ENCODE measurements at regions not wholly inside any gene's neighbourhood (a gene's known extent, or its start where the extent isn't known, plus 50 kb on each side); places are given as distances from the start of the nearest gene placed in this dataset.
A peak's percentile ranks its signal among the peaks of the same experiment; 100 is the strongest.

DNA sequence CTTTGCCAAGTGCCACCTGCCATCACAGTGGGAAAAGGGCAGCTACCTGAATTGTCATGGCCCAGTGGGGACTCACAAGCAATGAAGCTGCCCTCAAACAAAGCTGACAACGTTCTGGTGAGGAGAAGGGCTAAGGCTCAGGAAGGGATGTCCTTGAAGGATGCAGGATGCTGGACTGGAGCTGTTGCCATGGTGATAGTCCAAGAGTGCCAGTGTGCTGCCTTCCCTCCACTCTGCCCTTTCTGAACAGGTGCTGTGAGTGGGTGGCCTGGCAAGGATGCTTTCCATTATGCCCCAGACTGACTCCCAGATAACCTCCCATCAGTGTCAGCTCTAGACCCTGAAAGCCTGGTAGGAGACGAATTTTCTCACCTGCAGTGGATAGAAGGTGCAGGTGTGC, 137.8 kb upstream of the GYPC start:
- Histone ChIP-seq H3K4me1 (ENCODE audit: insufficient read depth, low read length) (no peaks in the 10 kb centered on the region), H2AFZ (ENCODE audit: low read length) (no peak overlapping the region), H4K20me1 (ENCODE audit: insufficient read depth, low read length) (no peaks in the 10 kb centered on the region), H3K4me3 (replicated peaks in 1 of 3; ENCODE audit: insufficient read depth in 1 of 3, low read depth in 2 of 3, low read length in 3 of 3) (no peak overlapping the region), H3K4me2 (ENCODE audit: low read depth, low read length) (no peak overlapping the region), H3K27me3 (ENCODE audit: control insufficient read depth in 1 of 2, insufficient read depth in 2 of 2, low read length in 2 of 2) (no peaks in the 10 kb centered on the region; a peak in 1 of 5 replicates), H3K9me3 (ENCODE audit: low read length) (no peaks in the 10 kb centered on the region), H3K36me3 (replicated peaks in 1 of 2; ENCODE audit: control insufficient read depth in 1 of 2, insufficient read depth in 2 of 2, low read length in 2 of 2) (no peaks in the 10 kb centered on the region), H3K27ac (ENCODE audit: extremely low read length, insufficient read depth, low read length) (no peak overlapping the region), H3K79me2 (ENCODE audit: insufficient read depth, low read length) (no peaks in the 10 kb centered on the region), H3K9ac (ENCODE audit: insufficient read depth, low read depth, low read length) (no peak overlapping the region)
- no peak for FAIRE-seq
- TF ChIP-seq PITX1 (CRISPR knock-in tag; IDR thresholded peaks at IDR 0.05) (no peak), RFX1 (IDR thresholded peaks at IDR 0.05) (peak; percentile 12; the same call in 1 of the 2 replicates)
- 0% methylated on average over 2 of the region's 2 CpGs for WGBS (ENCODE audit: low lambda C conversion rate)
- intact Hi-C loops (cut with micrococcal nuclease; ENCODE audit: unreplicated experiment) (no loop called here), in situ Hi-C loops (cut with HindIII; ENCODE audit: extremely low pct_ligation_motif_present, low pct_unique_long_range_greater_than_20kb) (no loop called here)
- no TSS peak for BruUV-seq (replicated peaks)
- no peak for DNase-seq (ENCODE audit: low spot score)
- no peak for ATAC-seq
- ChIA-PET CTCF (ENCODE audit: low intra/inter-chr PET ratio, low total read pairs) (no interaction called here), POLR2A (no interaction called here)

DNA sequence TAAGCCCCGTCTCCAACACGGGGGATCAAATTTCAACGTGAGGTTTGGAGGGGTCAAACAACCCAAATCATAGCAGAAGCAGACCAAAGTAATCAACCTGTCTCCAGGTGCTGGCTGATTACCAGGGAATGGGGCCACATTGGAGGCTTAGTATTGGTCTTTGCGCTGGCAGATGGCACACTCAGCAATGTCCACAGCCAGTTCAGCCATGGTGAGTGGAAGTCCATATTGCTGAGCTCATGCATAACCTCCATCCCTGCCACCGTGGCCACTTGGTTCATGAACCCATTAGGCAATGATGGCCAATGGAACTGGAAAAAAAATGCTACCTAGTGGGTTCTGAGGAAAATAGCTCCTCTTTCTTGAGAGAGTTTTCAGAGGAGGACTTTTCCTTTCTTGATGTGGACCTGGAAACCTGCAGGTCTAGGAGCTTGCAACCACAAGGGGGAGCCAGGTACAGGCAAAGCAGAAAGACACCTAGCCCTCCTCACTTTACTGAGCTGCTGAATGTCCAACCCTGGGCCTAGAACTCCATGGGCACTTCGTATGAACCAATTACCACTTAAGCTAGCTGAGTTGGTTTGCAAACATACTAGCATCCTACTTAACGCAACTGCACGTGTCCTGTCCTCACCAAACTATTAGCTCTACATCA, 128.0 kb upstream of the GYPC start:
- in situ Hi-C loops (cut with HindIII; ENCODE audit: extremely low pct_ligation_motif_present, low pct_unique_long_range_greater_than_20kb), result loop anchor here (5.0 kb wide), 1 partner anchor 249 kb away; no protein-coding TSS in a partner anchor
- ChIA-PET CTCF (ENCODE audit: low intra/inter-chr PET ratio, low total read pairs) (interaction anchor here (1.4 to 1.8 kb wide), 3 partner anchors 249 to 522 kb away, joined by 9 to 21 read pairs (median 10); no protein-coding TSS in a partner anchor), POLR2A (no interaction called here)
- peak; percentile 86 for FAIRE-seq
- H3K4me3 ChIP-seq (replicated peaks in 1 of 3; ENCODE audit: insufficient read depth in 1 of 3, low read depth in 2 of 3, low read length in 3 of 3), result no peak overlapping the region
- TF ChIP-seq ZNF44 (CRISPR knock-in tag; IDR thresholded peaks at IDR 0.05), result no peak
- peak; percentile 74 for TF ChIP-seq RAD21 (CRISPR knock-in tag; IDR thresholded peaks at IDR 0.05)
- TF ChIP-seq, protein P1, sequence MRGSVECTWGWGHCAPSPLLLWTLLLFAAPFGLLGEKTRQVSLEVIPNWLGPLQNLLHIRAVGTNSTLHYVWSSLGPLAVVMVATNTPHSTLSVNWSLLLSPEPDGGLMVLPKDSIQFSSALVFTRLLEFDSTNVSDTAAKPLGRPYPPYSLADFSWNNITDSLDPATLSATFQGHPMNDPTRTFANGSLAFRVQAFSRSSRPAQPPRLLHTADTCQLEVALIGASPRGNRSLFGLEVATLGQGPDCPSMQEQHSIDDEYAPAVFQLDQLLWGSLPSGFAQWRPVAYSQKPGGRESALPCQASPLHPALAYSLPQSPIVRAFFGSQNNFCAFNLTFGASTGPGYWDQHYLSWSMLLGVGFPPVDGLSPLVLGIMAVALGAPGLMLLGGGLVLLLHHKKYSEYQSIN (CRISPR knock-in tag; IDR thresholded peaks at IDR 0.05; ENCODE audit: borderline replicate concordance), result no peak
- TF ChIP-seq ZFX (CRISPR knock-in tag; IDR thresholded peaks at IDR 0.05; ENCODE audit: low read depth), result no peak
- TF ChIP-seq SMC3 (IDR thresholded peaks at IDR 0.05; ENCODE audit: low read length), result peak; percentile 85
- TF ChIP-seq, protein P2, sequence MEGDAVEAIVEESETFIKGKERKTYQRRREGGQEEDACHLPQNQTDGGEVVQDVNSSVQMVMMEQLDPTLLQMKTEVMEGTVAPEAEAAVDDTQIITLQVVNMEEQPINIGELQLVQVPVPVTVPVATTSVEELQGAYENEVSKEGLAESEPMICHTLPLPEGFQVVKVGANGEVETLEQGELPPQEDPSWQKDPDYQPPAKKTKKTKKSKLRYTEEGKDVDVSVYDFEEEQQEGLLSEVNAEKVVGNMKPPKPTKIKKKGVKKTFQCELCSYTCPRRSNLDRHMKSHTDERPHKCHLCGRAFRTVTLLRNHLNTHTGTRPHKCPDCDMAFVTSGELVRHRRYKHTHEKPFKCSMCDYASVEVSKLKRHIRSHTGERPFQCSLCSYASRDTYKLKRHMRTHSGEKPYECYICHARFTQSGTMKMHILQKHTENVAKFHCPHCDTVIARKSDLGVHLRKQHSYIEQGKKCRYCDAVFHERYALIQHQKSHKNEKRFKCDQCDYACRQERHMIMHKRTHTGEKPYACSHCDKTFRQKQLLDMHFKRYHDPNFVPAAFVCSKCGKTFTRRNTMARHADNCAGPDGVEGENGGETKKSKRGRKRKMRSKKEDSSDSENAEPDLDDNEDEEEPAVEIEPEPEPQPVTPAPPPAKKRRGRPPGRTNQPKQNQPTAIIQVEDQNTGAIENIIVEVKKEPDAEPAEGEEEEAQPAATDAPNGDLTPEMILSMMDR (CRISPR knock-in tag; IDR thresholded peaks at IDR 0.05), result peak; percentile 61
- TF ChIP-seq ZNF772 (CRISPR knock-in tag; IDR thresholded peaks at IDR 0.05), result no peak
- no peak for TF ChIP-seq CC2D1A (CRISPR knock-in tag; IDR thresholded peaks at IDR 0.05)
- TF ChIP-seq STAG1 (CRISPR knock-in tag; IDR thresholded peaks at IDR 0.05), result peak; percentile 72
- no peak for TF ChIP-seq SNAPC2 (CRISPR knock-in tag; IDR thresholded peaks at IDR 0.05)
- TF ChIP-seq, protein P3, sequence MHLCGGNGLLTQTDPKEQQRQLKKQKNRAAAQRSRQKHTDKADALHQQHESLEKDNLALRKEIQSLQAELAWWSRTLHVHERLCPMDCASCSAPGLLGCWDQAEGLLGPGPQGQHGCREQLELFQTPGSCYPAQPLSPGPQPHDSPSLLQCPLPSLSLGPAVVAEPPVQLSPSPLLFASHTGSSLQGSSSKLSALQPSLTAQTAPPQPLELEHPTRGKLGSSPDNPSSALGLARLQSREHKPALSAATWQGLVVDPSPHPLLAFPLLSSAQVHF (CRISPR knock-in tag; IDR thresholded peaks at IDR 0.05), result no peak
- no peak for TF ChIP-seq TBX2 (CRISPR knock-in tag; IDR thresholded peaks at IDR 0.05; ENCODE audit: borderline replicate concordance)
- intact Hi-C loops (cut with micrococcal nuclease; ENCODE audit: unreplicated experiment), result loop anchor here (2.0 to 5.0 kb wide), 2 partner anchors 104 to 523 kb away; no protein-coding TSS in a partner anchor
- ATAC-seq, result peak; percentile 96
- no peak overlapping the region for H3K4me2 ChIP-seq (ENCODE audit: low read depth, low read length)
- no peaks in the 10 kb centered on the region for H3K4me1 ChIP-seq (ENCODE audit: insufficient read depth, low read length)
- DNase-seq (ENCODE audit: low spot score), result peak; percentile 50
- no peaks in the 10 kb centered on the region for H4K20me1 ChIP-seq (ENCODE audit: insufficient read depth, low read length)
- 16% methylated on average over 8 of the region's 8 CpGs for WGBS (ENCODE audit: low lambda C conversion rate)
- H3K27me3 ChIP-seq (ENCODE audit: control insufficient read depth in 1 of 2, insufficient read depth in 2 of 2, low read length in 2 of 2), result no peaks in the 10 kb centered on the region
- no peaks in the 10 kb centered on the region for H3K36me3 ChIP-seq (replicated peaks in 1 of 2; ENCODE audit: control insufficient read depth in 1 of 2, insufficient read depth in 2 of 2, low read length in 2 of 2)
- H2AFZ ChIP-seq (ENCODE audit: low read length), result no peak overlapping the region
- no peaks in the 10 kb centered on the region for H3K9me3 ChIP-seq (ENCODE audit: low read length)
- H3K27ac ChIP-seq (ENCODE audit: extremely low read length, insufficient read depth, low read length), result no peak overlapping the region
- BruUV-seq (replicated peaks), result no TSS peak
- H3K9ac ChIP-seq (ENCODE audit: insufficient read depth, low read depth, low read length), result no peak overlapping the region
- no peaks in the 10 kb centered on the region for H3K79me2 ChIP-seq (ENCODE audit: insufficient read depth, low read length)

All from HepG2 (cell line).